OCI-LY1 (cell line): ENCODE measurements at regions not wholly inside any gene's neighbourhood (a gene's known extent, or its start where the extent isn't known, plus 50 kb on each side); places are given as distances from the start of the nearest gene placed in this dataset.

Source experiments
- EZH2 ChIP-seq: fragments of 200-600 bp; sonication (generic), shearing (Covaris generic); IDR thresholded peaks from 2 replicates; pipeline ENCODE4 v1.8.0; 2017; ENCODE audit warnings: borderline replicate concordance, mixed run types, mild to moderate bottlenecking, antibody characterized with exemption, low read length, moderate library complexity, mixed read lengths
- TF ChIP-seq, protein P1 (sequence below): fragments of 200-600 bp; sonication (generic), shearing (Covaris generic); IDR thresholded peaks from 2 replicates; pipeline ENCODE4 v1.5.1; 2017; ENCODE audit warnings: mild to moderate bottlenecking, antibody characterized with exemption, low read length, moderate library complexity, mixed read lengths

DNA sequence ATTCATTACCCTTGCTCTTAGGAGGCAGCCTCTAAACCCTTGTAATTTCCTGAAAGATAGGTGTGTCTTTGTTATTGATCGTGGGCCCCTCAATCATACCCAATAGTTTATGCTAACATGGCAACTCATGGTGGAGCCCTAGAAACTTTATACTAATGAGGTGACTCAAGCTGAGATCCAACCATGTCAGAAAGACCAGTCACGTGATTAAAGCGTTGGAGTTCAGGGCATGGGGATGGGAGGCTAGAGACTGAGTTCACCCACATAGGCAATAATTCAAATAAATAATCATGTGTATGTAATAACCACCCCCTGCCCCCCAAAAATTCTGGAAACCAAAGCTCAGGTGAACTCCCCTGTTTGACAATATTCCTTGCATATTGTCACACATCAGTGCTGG lies 99.5 kb upstream of the TUSC7 start:
- TF ChIP-seq, protein P1, sequence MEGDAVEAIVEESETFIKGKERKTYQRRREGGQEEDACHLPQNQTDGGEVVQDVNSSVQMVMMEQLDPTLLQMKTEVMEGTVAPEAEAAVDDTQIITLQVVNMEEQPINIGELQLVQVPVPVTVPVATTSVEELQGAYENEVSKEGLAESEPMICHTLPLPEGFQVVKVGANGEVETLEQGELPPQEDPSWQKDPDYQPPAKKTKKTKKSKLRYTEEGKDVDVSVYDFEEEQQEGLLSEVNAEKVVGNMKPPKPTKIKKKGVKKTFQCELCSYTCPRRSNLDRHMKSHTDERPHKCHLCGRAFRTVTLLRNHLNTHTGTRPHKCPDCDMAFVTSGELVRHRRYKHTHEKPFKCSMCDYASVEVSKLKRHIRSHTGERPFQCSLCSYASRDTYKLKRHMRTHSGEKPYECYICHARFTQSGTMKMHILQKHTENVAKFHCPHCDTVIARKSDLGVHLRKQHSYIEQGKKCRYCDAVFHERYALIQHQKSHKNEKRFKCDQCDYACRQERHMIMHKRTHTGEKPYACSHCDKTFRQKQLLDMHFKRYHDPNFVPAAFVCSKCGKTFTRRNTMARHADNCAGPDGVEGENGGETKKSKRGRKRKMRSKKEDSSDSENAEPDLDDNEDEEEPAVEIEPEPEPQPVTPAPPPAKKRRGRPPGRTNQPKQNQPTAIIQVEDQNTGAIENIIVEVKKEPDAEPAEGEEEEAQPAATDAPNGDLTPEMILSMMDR: no peak
- no peak for TF ChIP-seq EZH2
